Psoas muscle (tissue), 7 donors: ENCODE measurements at regions not wholly inside any gene's neighbourhood (a gene's known extent, or its start where the extent isn't known, plus 50 kb on each side); places are given as distances from the start of the nearest gene placed in this dataset.

Source experiments
- ATAC-seq, 4 donors: fragments of 200-7000 bp; cut with Tn5 transposase; one replicate each; pipeline ENCODE4 v1.9.1; 2020; ENCODE audit warnings: moderate library complexity in 3 of 4, mild to moderate bottlenecking in 2 of 4
- DNase-seq, 2 donors: peaks; one replicate each; pipeline ENCODE4 v3.0.0-alpha.2; 2020
- H3K27ac ChIP-seq: fragments of 200-600 bp; one replicate; pipeline ENCODE4 v1.8.0; 2022
- H3K27me3 ChIP-seq, 3 donors: fragments of 200-600 bp in 1 of 3; one replicate each; pipeline versions ENCODE4 v1.6.1 to v1.8.0; 2013 to 2022; ENCODE audit warnings: low read length in 2 of 3, mild to moderate bottlenecking in 2 of 3, moderate library complexity in 1 of 3; ENCODE audit not compliant: insufficient read depth in 3 of 3
- H3K36me3 ChIP-seq, 2 donors: fragments of 200-600 bp in 1 of 2; one replicate each; pipeline versions ENCODE4 v1.6.1 to v1.8.0; 2013 to 2022; ENCODE audit warnings: low read depth in 1 of 2, mild to moderate bottlenecking in 1 of 2, moderate library complexity in 1 of 2; ENCODE audit not compliant: insufficient read depth in 1 of 2
- H3K4me1 ChIP-seq: fragments of 200-600 bp; one replicate; pipeline ENCODE4 v1.8.0; 2022
- H3K4me3 ChIP-seq: fragments of 200-600 bp; one replicate; pipeline ENCODE4 v1.8.0; 2022; ENCODE audit warnings: mild to moderate bottlenecking
- H3K9me3 ChIP-seq: fragments of 200-600 bp; one replicate; pipeline ENCODE4 v1.8.0; 2022
- CTCF ChIP-seq: fragments of 200-600 bp; IDR thresholded peaks from one replicate; pipeline ENCODE4 v1.8.0; 2022; ENCODE audit warnings: antibody characterized with exemption
- WGBS, 3 donors: extraction: QIAGEN DNeasy Blood & Tissue Kit; methylation state at CpG; one replicate each; pipeline versions ENCODE4 v1.1.6 to v1.1.7; 2013; 5-methylcytosine and 5-hydroxymethylcytosine counted together
- intact Hi-C, 2 donors: fragments of 100-400 bp; cut with DNase I; formaldehyde crosslinking; loops; one replicate each; pipeline versions ENCODE4 v1.11.0 to v1.14.2; 2022
- donor health status: healthy with polysubstance abuse.
- donor health status: DM: no; HTN: no; CAD: no; lungs with moderate emphysema.
- donor health status: Bipolar disorder and iron deficiency.
- donor health status: healthy.
- donor health status: DM: yes; HTN: yes; CAD: no.
- donor health status: DM: no; HTN: no; CAD: no.
- donor health status: DM: yes; HTN: yes; CAD: no.

- H3K36me3 ChIP-seq = no peaks in the 10 kb centered on the region
- no peak overlapping the region for H3K27ac ChIP-seq
- 85 to 95% (median 94%) methylated on average over 4 of the region's 4 CpGs for WGBS, 3 donors
- TF ChIP-seq CTCF = no peak
- no peaks in the 10 kb centered on the region for H3K9me3 ChIP-seq
- H3K27me3 ChIP-seq = no peaks in the 10 kb centered on the region
- no peak for ATAC-seq
- intact Hi-C loops = no loop called here
- no peak for DNase-seq
- H3K4me3 ChIP-seq = no peak overlapping the region
- H3K4me1 ChIP-seq = no peaks in the 10 kb centered on the region
Observed at GRCh38 chr2:200101922-200102321, 146.5 kb downstream of the MAIP1 start.

- no peak for ATAC-seq
- intact Hi-C loops = no loop called here
- WGBS, 3 donors = 92 to 98% (median 95%) methylated on average over 1 of the region's 1 CpG
Observed at GRCh38 chr2:200102971-200103370, 147.6 kb downstream of the MAIP1 start.

GRCh38 chr2:200104015-200104414, 148.6 kb downstream of the MAIP1 start:
- DNase-seq = no peak
- no peak overlapping the region for H3K4me3 ChIP-seq
- no peaks in the 10 kb centered on the region for H3K9me3 ChIP-seq
- H3K27me3 ChIP-seq = no peaks in the 10 kb centered on the region
- TF ChIP-seq CTCF = no peak
- H3K36me3 ChIP-seq = no peaks in the 10 kb centered on the region
- no peak for ATAC-seq
- intact Hi-C loops = no loop called here
- no peaks in the 10 kb centered on the region for H3K4me1 ChIP-seq
- WGBS, 3 donors = 95 to 100% (median 96%) methylated on average over 1 of the region's 1 CpG
- H3K27ac ChIP-seq = no peak overlapping the region

More at GRCh38 chr2:200102971-200103370, 147.6 kb downstream of the MAIP1 start:
- H3K27me3 ChIP-seq = no peaks in the 10 kb centered on the region
- no peak overlapping the region for H3K4me3 ChIP-seq
- H3K27ac ChIP-seq = no peak overlapping the region
- H3K4me1 ChIP-seq = no peaks in the 10 kb centered on the region
- H3K36me3 ChIP-seq = no peaks in the 10 kb centered on the region
- TF ChIP-seq CTCF = no peak
- DNase-seq = no peak
- no peaks in the 10 kb centered on the region for H3K9me3 ChIP-seq

GRCh38 chr2:200107514-200108217, 152.3 kb downstream of the MAIP1 start:
- no peak for TF ChIP-seq CTCF
- DNase-seq (no peak), ATAC-seq (no peak)
- Histone ChIP-seq H3K4me3 (no peak overlapping the region), H3K27ac (no peak overlapping the region), H3K9me3 (no peaks in the 10 kb centered on the region), H3K4me1 (no peaks in the 10 kb centered on the region), H3K27me3 (no peaks in the 10 kb centered on the region), H3K36me3 (no peaks in the 10 kb centered on the region)
- intact Hi-C loops = no loop called here
- 89 to 92% (median 91%) methylated on average over 6 of the region's 6 CpGs for WGBS, 3 donors

GRCh38 chr2:200109421-200109820, 154.0 kb downstream of the MAIP1 start:
- no peaks in the 10 kb centered on the region for H3K4me1 ChIP-seq
- TF ChIP-seq CTCF = no peak
- H3K27ac ChIP-seq = no peak overlapping the region
- DNase-seq (no peak), ATAC-seq (no peak)
- H3K4me3 ChIP-seq = no peak overlapping the region
- intact Hi-C loops = no loop called here
- WGBS, 3 donors = 62 to 77% (median 63%) methylated on average over 3 of the region's 3 CpGs
- H3K9me3 ChIP-seq = no peaks in the 10 kb centered on the region
- H3K27me3 ChIP-seq = no peaks in the 10 kb centered on the region
- H3K36me3 ChIP-seq = no peaks in the 10 kb centered on the region
